B cell (primary cell): ENCODE measurements at regions not wholly inside any gene's neighbourhood (a gene's known extent, or its start where the extent isn't known, plus 50 kb on each side); places are given as distances from the start of the nearest gene placed in this dataset.

Experiments used
- ATAC-seq: fragments of 200-7000 bp; cut with Tn5 transposase; one replicate; pipeline ENCODE4 v1.10.0; 2021; ENCODE audit warnings: low read depth, mild to moderate bottlenecking, moderate number of reproducible peaks, moderate library complexity
- CTCF ChIA-PET: fragments of 350-600 bp; sonication (Branson Sonifier 250); formaldehyde crosslinking; loops from one replicate; lab custom pipeline; 2021; ENCODE audit warnings: antibody characterized with exemption, inconsistent platforms; lab: Charles Lee
- POLR2A ChIA-PET: fragments of 350-600 bp; sonication (Branson Sonifier 250); formaldehyde crosslinking; loops from one replicate; lab custom pipeline; 2021; ENCODE audit warnings: antibody characterized with exemption; lab: Charles Lee
- DNase-seq: peaks from one replicate; pipeline ENCODE4 v3.0.0; 2013
- H2AFZ ChIP-seq: 2 replicates; pipeline ENCODE4 v1.6.1; 2012; ENCODE audit warnings: mild to moderate bottlenecking, low read depth, low read length; ENCODE audit not compliant: insufficient read depth, poor library complexity, severe bottlenecking
- H3K27ac ChIP-seq, 2 donors: 1 replicate in 1 of 2; 2 replicates in 1 of 2; pipeline ENCODE4 v1.5.1; 2012 to 2013; ENCODE audit warnings: low read length in 2 of 2, mild to moderate bottlenecking in 2 of 2, moderate library complexity in 1 of 2
- H3K27me3 ChIP-seq, 4 experiments: fragments of 200-600 bp in 1 of 4; sonication (generic) in 1 of 4; replicated peaks in 1 of 4; 1 replicate in 2 of 4; 2 replicates in 2 of 4; pipeline versions ENCODE4 v1.6.1 to v1.7.0; 2013 to 2016; ENCODE audit warnings: low read length in 3 of 4, mild to moderate bottlenecking in 2 of 4, mixed read lengths in 1 of 4, moderate library complexity in 1 of 4; ENCODE audit not compliant: insufficient read depth in 4 of 4, control insufficient read depth in 3 of 4; ENCODE audit errors: control extremely low read depth in 1 of 4
- H3K36me3 ChIP-seq, 2 experiments: replicated peaks in 1 of 2; 1 replicate in 1 of 2; 2 replicates in 1 of 2; pipeline versions ENCODE4 v1.6.1 to v1.7.1; 2013; ENCODE audit warnings: low read length in 1 of 2; ENCODE audit not compliant: insufficient read depth in 2 of 2, control insufficient read depth in 1 of 2; ENCODE audit errors: control extremely low read depth in 1 of 2, extremely low read depth in 1 of 2
- H3K4me1 ChIP-seq, 2 donors: fragments of 200-600 bp in 1 of 2; sonication (generic) in 1 of 2; 1 replicate in 1 of 2; 2 replicates in 1 of 2; pipeline versions ENCODE4 v1.5.1 to v1.6.1; 2013 to 2017; ENCODE audit warnings: low read length in 2 of 2; ENCODE audit not compliant: control insufficient read depth in 2 of 2, insufficient read depth in 2 of 2
- H3K4me2 ChIP-seq: replicated peaks from 2 replicates; pipeline ENCODE3; 2012; ENCODE audit warnings: mild to moderate bottlenecking, low read depth, low read length; ENCODE audit not compliant: poor library complexity, severe bottlenecking
- H3K4me3 ChIP-seq, 5 experiments: fragments of 200-600 bp in 1 of 5; sonication (generic) in 1 of 5; 1 replicate in 3 of 5; 2 replicates in 2 of 5; pipeline versions ENCODE4 v1.5.1 to v1.7.0; 2011 to 2016; ENCODE audit warnings: low read length in 4 of 5, mild to moderate bottlenecking in 4 of 5, low read depth in 2 of 5, control low read depth in 1 of 5, moderate library complexity in 1 of 5; ENCODE audit not compliant: insufficient read depth in 1 of 5; ENCODE audit errors: control extremely low read depth in 1 of 5, extremely low read depth in 1 of 5
- H3K79me2 ChIP-seq: fragments of 200-600 bp; sonication (generic); one replicate; pipeline ENCODE4 v1.6.0; 2016; ENCODE audit warnings: low read length; ENCODE audit not compliant: control insufficient read depth, insufficient read depth
- H3K9ac ChIP-seq: fragments of 200-600 bp; sonication (generic); 2 replicates; pipeline ENCODE4 v1.6.1; 2017; ENCODE audit warnings: mild to moderate bottlenecking, low read length, moderate library complexity
- H3K9me3 ChIP-seq, 3 donors: one replicate each; pipeline versions ENCODE4 v1.6.1 to v1.7.1; 2013; ENCODE audit warnings: low read length in 2 of 3; ENCODE audit not compliant: control insufficient read depth in 2 of 3, insufficient read depth in 1 of 3; ENCODE audit errors: control extremely low read depth in 1 of 3
- H4K20me1 ChIP-seq: 2 replicates; pipeline ENCODE4 v1.6.0; 2012; ENCODE audit warnings: mild to moderate bottlenecking, low read length; ENCODE audit not compliant: insufficient read depth, control insufficient read depth, poor library complexity, severe bottlenecking
- H3K27ac Mint-ChIP-seq: one replicate; pipeline ENCODE4 v1.8.0; 2021; ENCODE audit warnings: mixed read lengths
- H3K27me3 Mint-ChIP-seq: one replicate; pipeline ENCODE4 v1.8.0; 2021; ENCODE audit warnings: mixed read lengths
- H3K4me1 Mint-ChIP-seq: one replicate; pipeline ENCODE4 v1.8.0; 2021; ENCODE audit warnings: mixed read lengths
- H3K4me3 Mint-ChIP-seq: one replicate; pipeline ENCODE4 v1.8.0; 2021; ENCODE audit warnings: mixed read lengths
- H3K9me3 Mint-ChIP-seq: one replicate; pipeline ENCODE4 v1.8.0; 2022; ENCODE audit warnings: mixed read lengths; ENCODE audit not compliant: insufficient read depth
- EZH2 ChIP-seq: IDR thresholded peaks from 2 replicates; pipeline ENCODE4 v1.6.1; 2012; ENCODE audit warnings: borderline replicate concordance, low read depth, mild to moderate bottlenecking, moderate library complexity, low read length; ENCODE audit not compliant: insufficient read depth, poor library complexity, severe bottlenecking
- WGBS: methylation state at CpG from one replicate; pipeline ENCODE4 v1.1.5; 2013; ENCODE audit warnings: missing lambda C conversion rate; ENCODE audit not compliant: insufficient coverage; 5-methylcytosine and 5-hydroxymethylcytosine counted together
- intact Hi-C: fragments of 100-400 bp; cut with micrococcal nuclease; formaldehyde crosslinking; loops from one replicate; pipeline ENCODE4 v1.10.0; 2022
- TF ChIP-seq, protein P1 (sequence below): fragments of 200-600 bp; IDR thresholded peaks from one replicate; pipeline ENCODE4 v1.8.0; 2022; ENCODE audit warnings: antibody characterized with exemption, mild to moderate bottlenecking

DNA sequence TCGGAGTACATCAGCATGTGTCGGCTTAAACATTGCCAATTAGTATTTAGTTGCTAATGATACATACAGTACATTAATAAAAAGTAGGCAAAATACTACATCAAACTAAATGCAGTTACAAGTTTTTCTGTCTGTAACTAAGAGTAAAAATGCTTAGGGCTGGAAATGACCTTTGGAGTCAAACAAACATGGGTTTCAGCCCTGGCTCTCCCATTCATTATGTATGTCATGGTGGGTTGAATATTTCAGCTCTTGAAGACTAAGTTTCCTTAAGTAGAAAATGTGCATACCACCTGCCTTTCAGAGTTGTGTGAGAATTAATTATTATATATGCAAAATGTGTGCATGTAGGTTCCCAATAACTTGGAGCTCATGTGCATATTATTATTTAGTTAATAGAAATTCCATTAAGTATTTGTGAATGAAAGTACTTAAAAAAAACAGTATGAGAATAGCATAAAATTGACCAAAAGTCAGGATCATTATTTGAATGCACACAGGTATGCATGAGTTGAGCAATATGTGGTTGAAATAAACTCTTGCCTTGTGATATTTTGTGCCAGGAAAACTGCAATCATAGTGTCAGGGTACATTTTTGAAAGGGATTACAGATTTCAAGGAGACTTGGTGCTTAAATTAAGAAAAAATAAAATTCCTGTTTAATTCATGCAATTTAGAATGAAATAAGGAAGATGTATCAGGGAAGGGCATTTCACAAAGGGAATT is 2048.7 kb downstream of the PCDH7 start:
- Mint-ChIP-seq H3K27me3 (no peaks in the 10 kb centered on the region), H3K4me3 (no peak overlapping the region), H3K27ac (no peak overlapping the region), H3K9me3 (no peaks in the 10 kb centered on the region), H3K4me1 (no peaks in the 10 kb centered on the region)
- H3K36me3 ChIP-seq = no peaks in the 10 kb centered on the region
- no peaks in the 10 kb centered on the region for H3K9me3 ChIP-seq
- H3K9ac ChIP-seq = no peak overlapping the region
- H3K79me2 ChIP-seq = no peaks in the 10 kb centered on the region
- CTCF ChIA-PET = no interaction called here
- intact Hi-C loops = no loop called here
- no CpG with 5 or more reads among the region's 2 CpGs for WGBS
- H3K27ac ChIP-seq = no peak overlapping the region
- ATAC-seq = no peak
- no peaks in the 10 kb centered on the region for H3K4me1 ChIP-seq
- no peaks in the 10 kb centered on the region for H3K27me3 ChIP-seq
- no peak overlapping the region for H2AFZ ChIP-seq
- no peak for TF ChIP-seq EZH2
- TF ChIP-seq, protein P1, sequence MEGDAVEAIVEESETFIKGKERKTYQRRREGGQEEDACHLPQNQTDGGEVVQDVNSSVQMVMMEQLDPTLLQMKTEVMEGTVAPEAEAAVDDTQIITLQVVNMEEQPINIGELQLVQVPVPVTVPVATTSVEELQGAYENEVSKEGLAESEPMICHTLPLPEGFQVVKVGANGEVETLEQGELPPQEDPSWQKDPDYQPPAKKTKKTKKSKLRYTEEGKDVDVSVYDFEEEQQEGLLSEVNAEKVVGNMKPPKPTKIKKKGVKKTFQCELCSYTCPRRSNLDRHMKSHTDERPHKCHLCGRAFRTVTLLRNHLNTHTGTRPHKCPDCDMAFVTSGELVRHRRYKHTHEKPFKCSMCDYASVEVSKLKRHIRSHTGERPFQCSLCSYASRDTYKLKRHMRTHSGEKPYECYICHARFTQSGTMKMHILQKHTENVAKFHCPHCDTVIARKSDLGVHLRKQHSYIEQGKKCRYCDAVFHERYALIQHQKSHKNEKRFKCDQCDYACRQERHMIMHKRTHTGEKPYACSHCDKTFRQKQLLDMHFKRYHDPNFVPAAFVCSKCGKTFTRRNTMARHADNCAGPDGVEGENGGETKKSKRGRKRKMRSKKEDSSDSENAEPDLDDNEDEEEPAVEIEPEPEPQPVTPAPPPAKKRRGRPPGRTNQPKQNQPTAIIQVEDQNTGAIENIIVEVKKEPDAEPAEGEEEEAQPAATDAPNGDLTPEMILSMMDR = no peak
- H3K4me3 ChIP-seq = no peak overlapping the region
- no peak for DNase-seq
- no peak overlapping the region for H3K4me2 ChIP-seq
- POLR2A ChIA-PET = no interaction called here
- no peaks in the 10 kb centered on the region for H4K20me1 ChIP-seq

DNA sequence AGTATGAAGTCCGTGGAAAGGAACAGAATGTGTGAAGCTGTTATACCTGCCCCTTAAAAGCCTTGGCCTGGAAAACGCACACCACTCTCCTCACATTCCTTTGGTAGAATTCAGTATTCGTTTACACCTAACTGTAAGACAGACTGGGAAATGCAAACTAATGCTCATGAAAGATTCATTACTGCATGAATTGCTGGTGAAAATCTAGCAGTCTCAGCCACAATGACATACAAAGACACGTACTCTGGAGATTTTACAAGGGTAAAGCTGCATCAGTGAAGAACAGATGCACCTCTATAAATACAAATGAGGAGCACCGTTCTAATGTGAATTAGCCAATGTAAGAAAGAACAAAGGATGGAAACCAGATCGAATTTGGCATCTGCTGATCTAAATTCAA is 2051.3 kb downstream of the PCDH7 start:
- Mint-ChIP-seq H3K4me1 (no peaks in the 10 kb centered on the region), H3K9me3 (no peaks in the 10 kb centered on the region), H3K27me3 (no peaks in the 10 kb centered on the region), H3K4me3 (no peak overlapping the region), H3K27ac (no peak overlapping the region)
- no peak overlapping the region for H3K9ac ChIP-seq
- H4K20me1 ChIP-seq = no peaks in the 10 kb centered on the region
- DNase-seq (no peak), ATAC-seq (no peak)
- CTCF ChIA-PET = no interaction called here
- H3K36me3 ChIP-seq = no peaks in the 10 kb centered on the region
- no peaks in the 10 kb centered on the region for H3K79me2 ChIP-seq
- no peak overlapping the region for H3K4me2 ChIP-seq
- no peaks in the 10 kb centered on the region for H3K4me1 ChIP-seq
- intact Hi-C loops = no loop called here
- WGBS = 79% methylated on average over 2 of the region's 6 CpGs
- H3K9me3 ChIP-seq = no peaks in the 10 kb centered on the region
- H3K27ac ChIP-seq = no peak overlapping the region
- H3K27me3 ChIP-seq = no peaks in the 10 kb centered on the region
- POLR2A ChIA-PET = no interaction called here
- H2AFZ ChIP-seq = no peak overlapping the region
- TF ChIP-seq, protein P1 = no peak
- TF ChIP-seq EZH2 = no peak
- H3K4me3 ChIP-seq = no peak overlapping the region
